Gastrocnemius medialis (tissue), 4 donors: ENCODE measurements at regions not wholly inside any gene's neighbourhood (a gene's known extent, or its start where the extent isn't known, plus 50 kb on each side); places are given as distances from the start of the nearest gene placed in this dataset.
A peak's percentile ranks its signal among the peaks of the same experiment; 100 is the strongest.

Source experiments
- ATAC-seq, 2 donors: fragments of 150-250 bp; one replicate each; pipeline ENCODE4 v1.9.1; 2016
- DNase-seq, 2 donors: peaks; one replicate each; pipeline ENCODE4 v3.0.0-alpha.2; 2019
- H3K27ac ChIP-seq, 4 donors: fragments of 200-600 bp; sonication (generic); 1 replicate in 1 of 4; 2 replicates in 3 of 4; pipeline ENCODE4 v1.5.1; 2016 to 2018; ENCODE audit warnings: mild to moderate bottlenecking in 2 of 4, moderate library complexity in 1 of 4
- H3K27me3 ChIP-seq, 3 donors: fragments of 200-600 bp; sonication (generic) in 2 of 3; 1 replicate in 1 of 3; 2 replicates in 2 of 3; pipeline versions ENCODE4 v1.5.1 to v1.6.0; 2016 to 2019; ENCODE audit warnings: mild to moderate bottlenecking in 1 of 3, moderate library complexity in 1 of 3
- H3K36me3 ChIP-seq, 2 donors: fragments of 200-600 bp; sonication (generic) in 1 of 2; one replicate each; pipeline ENCODE4 v1.5.1; 2017 to 2018
- H3K4me1 ChIP-seq, 2 donors: fragments of 200-600 bp; sonication (generic) in 1 of 2; one replicate each; pipeline ENCODE4 v1.5.1; 2016 to 2017; ENCODE audit warnings: mild to moderate bottlenecking in 2 of 2
- H3K4me3 ChIP-seq, 4 donors: fragments of 200-600 bp; sonication (generic) in 3 of 4; 1 replicate in 1 of 4; 2 replicates in 3 of 4; pipeline ENCODE4 v1.5.1; 2016 to 2019; ENCODE audit warnings: mild to moderate bottlenecking in 2 of 4
- H3K9me3 ChIP-seq, 3 donors: fragments of 200-600 bp; sonication (generic) in 2 of 3; 1 replicate in 1 of 3; 2 replicates in 2 of 3; pipeline ENCODE4 v1.5.1; 2016 to 2019
- CTCF ChIP-seq, 5 experiments: fragments of 450-650 bp in 3 of 5; fragments of 200-600 bp in 2 of 5; sonication (generic) in 2 of 5; IDR thresholded peaks in 4 of 5; conservative IDR thresholded peaks in 1 of 5; 1 replicate in 4 of 5; 2 replicates in 1 of 5; pipeline ENCODE4 v1.5.1; 2016 to 2019; ENCODE audit warnings: antibody characterized with exemption in 5 of 5, mild to moderate bottlenecking in 3 of 5, moderate library complexity in 3 of 5
- POLR2A ChIP-seq, 2 donors: fragments of 450-650 bp; IDR thresholded peaks; one replicate each; pipeline ENCODE4 v1.6.1; 2017; ENCODE audit warnings: antibody characterized with exemption in 2 of 2, mild to moderate bottlenecking in 2 of 2, moderate library complexity in 2 of 2
- in situ Hi-C, 4 donors: fragments of 200-750 bp; cut with MboI; loops; one replicate each; pipeline versions ENCODE4 v1.15.0 to v1.8.0; 2017; ENCODE audit warnings: low sequenced_read_pairs in 4 of 4
- intact Hi-C: fragments of 100-400 bp; cut with DNase I; formaldehyde crosslinking; loops from one replicate; pipeline ENCODE4 v1.15.1; 2023; ENCODE audit warnings: low total_unique reads

- ATAC-seq (no peak), DNase-seq (no peak)
- Histone ChIP-seq H3K9me3 (no peaks in the 10 kb centered on the region), H3K4me3 (no peak overlapping the region), H3K36me3 (no peaks in the 10 kb centered on the region), H3K27ac (no peak overlapping the region), H3K27me3 (no peaks in the 10 kb centered on the region), H3K4me1 (no peaks in the 10 kb centered on the region)
- intact Hi-C loops: no loop called here
- TF ChIP-seq POLR2A (IDR thresholded peaks at IDR 0.05): no peak
- TF ChIP-seq CTCF (IDR thresholded peaks at IDR 0.05 in 4 of 5, conservative IDR thresholded peaks at IDR 0.05 in 1 of 5): peak in 1 of 5 experiments; percentile 14
- in situ Hi-C loops: no loop called here
These were observed 151.8 kb downstream of the CCNG2 start for GRCh38 chr4:77308843-77309242.

- Histone ChIP-seq H3K27ac (no peak overlapping the region), H3K4me1 (no peaks in the 10 kb centered on the region), H3K27me3 (no peaks in the 10 kb centered on the region), H3K4me3 (no peak overlapping the region), H3K9me3 (no peaks in the 10 kb centered on the region), H3K36me3 (no peaks in the 10 kb centered on the region)
- ATAC-seq (no peak), DNase-seq (no peak)
- no peak for TF ChIP-seq CTCF (IDR thresholded peaks at IDR 0.05 in 4 of 5, conservative IDR thresholded peaks at IDR 0.05 in 1 of 5)
- no peak for TF ChIP-seq POLR2A (IDR thresholded peaks at IDR 0.05)
- in situ Hi-C loops: no loop called here
- intact Hi-C loops: no loop called here
These were observed 152.5 kb downstream of the CCNG2 start for GRCh38 chr4:77309496-77309895.

GRCh38 chr4:77310931-77311330 is 153.9 kb downstream of the CCNG2 start:
- H3K4me1 ChIP-seq: no peaks in the 10 kb centered on the region
- ATAC-seq (no peak), DNase-seq (no peak)
- H3K36me3 ChIP-seq: no peaks in the 10 kb centered on the region
- intact Hi-C loops (no loop called here), in situ Hi-C loops (no loop called here)
- H3K27ac ChIP-seq: no peak overlapping the region
- H3K27me3 ChIP-seq: no peaks in the 10 kb centered on the region
- no peak for TF ChIP-seq POLR2A (IDR thresholded peaks at IDR 0.05)
- no peak for TF ChIP-seq CTCF (IDR thresholded peaks at IDR 0.05 in 4 of 5, conservative IDR thresholded peaks at IDR 0.05 in 1 of 5)
- no peaks in the 10 kb centered on the region for H3K9me3 ChIP-seq
- H3K4me3 ChIP-seq: no peak overlapping the region

- Histone ChIP-seq H3K4me1 (no peaks in the 10 kb centered on the region), H3K36me3 (no peaks in the 10 kb centered on the region), H3K4me3 (no peak overlapping the region), H3K27me3 (no peaks in the 10 kb centered on the region), H3K9me3 (no peaks in the 10 kb centered on the region), H3K27ac (no peak overlapping the region)
- ATAC-seq (no peak), DNase-seq (no peak)
- intact Hi-C loops: no loop called here
- in situ Hi-C loops: no loop called here
- TF ChIP-seq POLR2A (IDR thresholded peaks at IDR 0.05) (no peak), CTCF (IDR thresholded peaks at IDR 0.05 in 4 of 5, conservative IDR thresholded peaks at IDR 0.05 in 1 of 5) (no peak)
These were observed 157.7 kb downstream of the CCNG2 start for GRCh38 chr4:77314697-77315096.

GRCh38 chr4:77327151-77327550 is 170.1 kb downstream of the CCNG2 start:
- Histone ChIP-seq H3K4me1 (no peaks in the 10 kb centered on the region), H3K9me3 (no peaks in the 10 kb centered on the region), H3K27me3 (no peaks in the 10 kb centered on the region), H3K4me3 (no peak overlapping the region), H3K27ac (no peak overlapping the region), H3K36me3 (no peaks in the 10 kb centered on the region)
- ATAC-seq: no peak
- in situ Hi-C loops (no loop called here), intact Hi-C loops (no loop called here)
- no peak for DNase-seq
- TF ChIP-seq CTCF (IDR thresholded peaks at IDR 0.05 in 4 of 5, conservative IDR thresholded peaks at IDR 0.05 in 1 of 5) (no peak), POLR2A (IDR thresholded peaks at IDR 0.05) (no peak)
